ENCODE measurements at regions not wholly inside any gene's neighbourhood (a gene's known extent, or its start where the extent isn't known, plus 50 kb on each side); places are given as distances from the start of the nearest gene placed in this dataset.

GRCh38 chr3:182575941-182576340, 217.4 kb upstream of the ATP11B start:
- DNase-seq (ENCODE audit: low spot score) = no peak

- DNase-seq (ENCODE audit: low spot score) = no peak
Observed at GRCh38 chr3:182583545-182583944, 209.8 kb upstream of the ATP11B start.

- DNase-seq (ENCODE audit: low spot score) = no peak
Observed at GRCh38 chr3:182585532-182586150, 207.7 kb upstream of the ATP11B start.

- DNase-seq (ENCODE audit: low spot score) = no peak
Observed at GRCh38 chr3:182592747-182593146, 200.6 kb upstream of the ATP11B start.

- DNase-seq (ENCODE audit: low spot score) = no peak
Observed at GRCh38 chr3:182596676-182597410, 196.5 kb upstream of the ATP11B start.

GRCh38 chr3:182597621-182598041, 195.7 kb upstream of the ATP11B start:
- DNase-seq (ENCODE audit: low spot score) = no peak

GRCh38 chr3:182601597-182601996, 191.7 kb upstream of the ATP11B start:
- no peak for DNase-seq (ENCODE audit: low spot score)

GRCh38 chr3:182603501-182603900, 189.8 kb upstream of the ATP11B start:
- DNase-seq (ENCODE audit: low spot score) = no peak

GRCh38 chr3:182605882-182606611, 187.3 kb upstream of the ATP11B start:
- no peak for DNase-seq (ENCODE audit: low spot score)

- DNase-seq (ENCODE audit: low spot score) = no peak
Observed at GRCh38 chr3:182606905-182607504, 186.3 kb upstream of the ATP11B start.

- DNase-seq (ENCODE audit: low spot score) = no peak
Observed at GRCh38 chr3:182608832-182609231, 184.5 kb upstream of the ATP11B start.

GRCh38 chr3:182609575-182610156, 183.6 kb upstream of the ATP11B start:
- no peak for DNase-seq (ENCODE audit: low spot score)

GRCh38 chr3:182612332-182612731, 181.0 kb upstream of the ATP11B start:
- DNase-seq (ENCODE audit: low spot score) = no peak

GRCh38 chr3:182617500-182617899, 175.8 kb upstream of the ATP11B start:
- DNase-seq (ENCODE audit: low spot score) = no peak

- DNase-seq (ENCODE audit: low spot score) = no peak
Observed at GRCh38 chr3:182618085-182618732, 175.1 kb upstream of the ATP11B start.

GRCh38 chr3:182618981-182619591, 174.2 kb upstream of the ATP11B start:
- no peak for DNase-seq (ENCODE audit: low spot score)

GRCh38 chr3:182620723-182621434, 172.4 kb upstream of the ATP11B start:
- no peak for DNase-seq (ENCODE audit: low spot score)

- DNase-seq (ENCODE audit: low spot score) = no peak
Observed at GRCh38 chr3:182621435-182622240, 171.7 kb upstream of the ATP11B start.

GRCh38 chr3:182622241-182622545, 171.1 kb upstream of the ATP11B start:
- DNase-seq (ENCODE audit: low spot score) = no peak

Data from HuH-7.5 (cell line).